ENCODE measurements at regions not wholly inside any gene's neighbourhood (a gene's known extent, or its start where the extent isn't known, plus 50 kb on each side); places are given as distances from the start of the nearest gene placed in this dataset.

DNA sequence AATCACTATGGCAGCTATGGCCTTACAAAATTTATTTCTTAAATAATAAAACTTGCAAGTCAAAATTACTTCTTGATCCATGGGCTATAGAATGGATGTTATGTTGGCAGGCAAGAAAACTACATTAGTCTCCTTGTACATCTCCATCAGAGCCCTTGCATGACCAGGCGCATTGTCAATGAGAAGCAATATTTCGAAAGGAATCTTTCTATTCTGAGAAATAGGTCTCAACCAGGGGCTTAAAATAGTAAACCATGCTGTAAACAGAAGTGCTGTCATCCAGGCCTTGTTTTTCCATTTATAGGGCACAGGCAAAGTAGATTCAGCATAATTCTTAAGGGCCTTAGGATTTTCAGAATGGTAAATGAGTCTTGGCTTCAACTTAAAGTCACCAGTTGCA, 220.1 kb downstream of the SREK1 start:
- TF ChIP-seq, protein P1, sequence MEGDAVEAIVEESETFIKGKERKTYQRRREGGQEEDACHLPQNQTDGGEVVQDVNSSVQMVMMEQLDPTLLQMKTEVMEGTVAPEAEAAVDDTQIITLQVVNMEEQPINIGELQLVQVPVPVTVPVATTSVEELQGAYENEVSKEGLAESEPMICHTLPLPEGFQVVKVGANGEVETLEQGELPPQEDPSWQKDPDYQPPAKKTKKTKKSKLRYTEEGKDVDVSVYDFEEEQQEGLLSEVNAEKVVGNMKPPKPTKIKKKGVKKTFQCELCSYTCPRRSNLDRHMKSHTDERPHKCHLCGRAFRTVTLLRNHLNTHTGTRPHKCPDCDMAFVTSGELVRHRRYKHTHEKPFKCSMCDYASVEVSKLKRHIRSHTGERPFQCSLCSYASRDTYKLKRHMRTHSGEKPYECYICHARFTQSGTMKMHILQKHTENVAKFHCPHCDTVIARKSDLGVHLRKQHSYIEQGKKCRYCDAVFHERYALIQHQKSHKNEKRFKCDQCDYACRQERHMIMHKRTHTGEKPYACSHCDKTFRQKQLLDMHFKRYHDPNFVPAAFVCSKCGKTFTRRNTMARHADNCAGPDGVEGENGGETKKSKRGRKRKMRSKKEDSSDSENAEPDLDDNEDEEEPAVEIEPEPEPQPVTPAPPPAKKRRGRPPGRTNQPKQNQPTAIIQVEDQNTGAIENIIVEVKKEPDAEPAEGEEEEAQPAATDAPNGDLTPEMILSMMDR (IDR thresholded peaks at IDR 0.05; ENCODE audit: insufficient read depth, low read length, poor library complexity, severe bottlenecking) = no peak
- Histone ChIP-seq H3K4me3 (replicated peaks; ENCODE audit: low read depth, low read length) (no peak overlapping the region), H3K36me3 (ENCODE audit: control insufficient read depth, insufficient read depth, low read length) (no peaks in the 10 kb centered on the region)

DNA sequence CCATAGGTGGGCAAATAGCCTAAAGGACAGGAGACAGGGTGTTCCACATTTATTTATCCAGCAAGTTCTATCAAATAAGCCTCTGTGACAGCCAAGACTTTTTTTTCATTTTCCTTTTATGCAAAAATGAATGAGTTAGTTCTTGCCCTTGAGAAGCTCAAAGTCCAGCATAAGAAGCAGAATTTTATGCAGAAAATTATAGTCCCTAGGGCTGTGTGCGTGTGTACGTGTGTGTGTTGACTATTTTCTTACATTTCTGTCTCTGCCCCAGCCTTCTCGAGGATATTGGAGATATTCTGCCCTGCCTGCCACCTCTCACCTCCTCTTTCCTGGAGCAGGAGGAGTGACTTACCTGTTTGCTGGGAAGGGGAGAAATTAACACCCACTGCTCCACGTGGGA, 221.9 kb downstream of the SREK1 start:
- Histone ChIP-seq H3K27me3 (replicated peaks; ENCODE audit: control insufficient read depth, insufficient read depth, low read length) (no peaks in the 10 kb centered on the region), H3K36me3 (ENCODE audit: control insufficient read depth, insufficient read depth, low read length) (no peaks in the 10 kb centered on the region), H3K4me3 (replicated peaks; ENCODE audit: low read depth, low read length) (no peak overlapping the region)
- TF ChIP-seq, protein P1 (IDR thresholded peaks at IDR 0.05; ENCODE audit: insufficient read depth, low read length, poor library complexity, severe bottlenecking) = no peak
- no peak for DNase-seq (ENCODE audit: extremely low read depth, insufficient read length)

More for the DNA sequence above, 220.1 kb downstream of the SREK1 start:
- DNase-seq (ENCODE audit: extremely low read depth, insufficient read length) = no peak
- no peaks in the 10 kb centered on the region for H3K27me3 ChIP-seq (replicated peaks; ENCODE audit: control insufficient read depth, insufficient read depth, low read length)

DNA sequence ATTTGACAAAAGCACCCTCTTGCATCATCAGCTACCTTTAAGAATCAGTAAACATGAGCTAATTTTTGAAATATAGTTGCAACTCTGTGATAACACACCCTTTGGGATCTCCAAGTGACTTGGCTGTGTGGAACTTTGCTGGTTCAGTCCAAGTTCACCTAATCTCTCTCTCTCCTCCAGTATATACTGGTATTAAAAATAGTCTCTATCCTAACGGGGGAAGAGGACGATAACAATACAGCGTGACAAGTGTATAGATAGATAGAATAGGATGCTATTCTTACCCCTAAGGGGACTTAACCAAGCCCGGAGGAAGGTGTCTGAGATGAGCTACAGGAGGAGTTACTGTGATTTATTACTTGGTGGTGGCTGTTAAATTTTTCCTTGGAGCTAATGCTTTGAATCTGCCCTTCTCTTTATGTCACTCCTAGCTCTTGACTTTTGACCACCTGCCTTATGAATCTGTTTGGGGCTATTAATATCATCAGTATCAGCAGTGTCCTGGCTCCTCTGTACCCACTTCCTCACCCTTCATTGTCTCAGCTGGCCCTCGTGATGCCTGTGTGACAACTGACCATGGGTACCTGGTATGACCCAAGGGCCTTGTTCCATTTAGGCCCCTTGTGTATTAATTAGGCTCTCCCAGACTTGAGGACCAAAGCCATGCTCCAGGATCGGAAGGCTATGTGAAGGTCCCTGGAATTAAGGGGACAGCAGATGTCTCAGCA, 223.9 kb downstream of the SREK1 start:
- TF ChIP-seq, protein P1 (IDR thresholded peaks at IDR 0.05; ENCODE audit: insufficient read depth, low read length, poor library complexity, severe bottlenecking) = no peak
- no peak for DNase-seq (ENCODE audit: extremely low read depth, insufficient read length)
- Histone ChIP-seq H3K4me3 (replicated peaks; ENCODE audit: low read depth, low read length) (no peak overlapping the region), H3K36me3 (ENCODE audit: control insufficient read depth, insufficient read depth, low read length) (no peaks in the 10 kb centered on the region), H3K27me3 (replicated peaks; ENCODE audit: control insufficient read depth, insufficient read depth, low read length) (no peaks in the 10 kb centered on the region)

DNA sequence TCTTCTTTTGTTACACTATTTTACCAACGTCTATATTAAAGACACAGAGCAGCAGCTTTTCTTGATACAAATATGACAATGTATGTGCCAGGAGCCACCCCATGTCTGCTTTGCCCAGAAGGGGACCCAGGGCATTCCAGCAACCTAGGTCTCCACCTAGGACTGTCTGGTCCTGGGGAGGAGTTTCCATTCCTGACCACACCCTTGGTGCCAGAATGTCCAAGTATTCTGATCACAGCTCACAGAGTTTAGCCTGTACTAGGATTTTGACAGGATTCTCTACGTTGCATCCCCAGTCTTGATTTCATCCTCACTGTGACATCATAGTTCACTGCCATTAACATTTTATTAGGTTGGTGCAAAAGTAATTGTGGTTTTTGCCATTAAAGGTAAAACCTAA, 224.7 kb downstream of the SREK1 start:
- TF ChIP-seq, protein P1 (IDR thresholded peaks at IDR 0.05; ENCODE audit: insufficient read depth, low read length, poor library complexity, severe bottlenecking) = no peak
- Histone ChIP-seq H3K4me3 (replicated peaks; ENCODE audit: low read depth, low read length) (no peak overlapping the region), H3K27me3 (replicated peaks; ENCODE audit: control insufficient read depth, insufficient read depth, low read length) (no peaks in the 10 kb centered on the region)

DNA sequence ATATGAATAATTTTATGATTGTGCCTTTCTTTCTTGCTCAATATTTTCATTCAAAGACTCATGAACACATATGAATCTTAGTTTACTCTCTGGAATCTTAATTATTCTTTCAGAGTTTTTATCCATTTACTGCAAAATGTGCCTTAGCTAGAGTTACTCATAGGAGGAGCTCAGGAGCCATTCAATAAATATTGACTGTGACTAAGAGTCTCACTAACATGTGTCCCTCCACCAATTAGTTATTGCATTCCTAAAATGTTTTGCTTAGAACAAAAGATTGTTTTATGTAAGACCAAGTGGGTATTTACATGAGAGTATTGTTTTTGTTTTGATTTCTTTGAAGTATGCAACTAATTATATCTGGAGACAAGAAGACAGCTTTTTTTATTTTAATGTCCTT, 218.4 kb upstream of the MAST4 start:
- H3K4me3 ChIP-seq (replicated peaks; ENCODE audit: low read depth, low read length) = no peak overlapping the region
- no peak for DNase-seq (ENCODE audit: extremely low read depth, insufficient read length)
- TF ChIP-seq, protein P1 (IDR thresholded peaks at IDR 0.05; ENCODE audit: insufficient read depth, low read length, poor library complexity, severe bottlenecking) = no peak
- H3K27me3 ChIP-seq (replicated peaks; ENCODE audit: control insufficient read depth, insufficient read depth, low read length) = no peaks in the 10 kb centered on the region
- H3K36me3 ChIP-seq (ENCODE audit: control insufficient read depth, insufficient read depth, low read length) = no peaks in the 10 kb centered on the region

More for the DNA sequence above, 224.7 kb downstream of the SREK1 start:
- DNase-seq (ENCODE audit: extremely low read depth, insufficient read length) = no peak
- no peaks in the 10 kb centered on the region for H3K36me3 ChIP-seq (ENCODE audit: control insufficient read depth, insufficient read depth, low read length)

Data from GM06990 (cell line).